Thymus (tissue), 11 donors: ENCODE measurements at regions not wholly inside any gene's neighbourhood (a gene's known extent, or its start where the extent isn't known, plus 50 kb on each side); places are given as distances from the start of the nearest gene placed in this dataset.
A peak's percentile ranks its signal among the peaks of the same experiment; 100 is the strongest.
"Not testable (repeated sequence)": the region's sequence is repeated elsewhere in the genome, so short reads cannot be mapped to it uniquely, and the experiment has no call there.

Experiments used
- DNase-seq, 9 donors: peaks; one replicate each; pipeline ENCODE4 v3.0.0-alpha.2; 2013; ENCODE audit warnings: low spot score in 9 of 9, low read depth in 6 of 9, missing footprints in 1 of 9
- H3K27ac ChIP-seq, 2 donors: one replicate each; pipeline ENCODE4 v1.5.1; 2013; ENCODE audit warnings: control low read depth in 1 of 2, low read depth in 1 of 2, low read length in 1 of 2, mild to moderate bottlenecking in 1 of 2, moderate library complexity in 1 of 2
- H3K27me3 ChIP-seq, 2 donors: one replicate each; pipeline ENCODE4 v1.5.1; 2013; ENCODE audit warnings: low read length in 1 of 2; ENCODE audit not compliant: control insufficient read depth in 2 of 2, insufficient read depth in 1 of 2
- H3K36me3 ChIP-seq, 2 donors: one replicate each; pipeline ENCODE4 v1.5.1; 2013; ENCODE audit warnings: low read length in 1 of 2, mild to moderate bottlenecking in 1 of 2, moderate library complexity in 1 of 2; ENCODE audit not compliant: control insufficient read depth in 2 of 2, insufficient read depth in 2 of 2
- H3K4me1 ChIP-seq, 2 donors: one replicate each; pipeline ENCODE4 v1.5.1; 2013; ENCODE audit warnings: low read length in 2 of 2; ENCODE audit not compliant: control insufficient read depth in 2 of 2, insufficient read depth in 2 of 2
- H3K4me3 ChIP-seq, 2 donors: one replicate each; pipeline ENCODE4 v1.5.1; 2013; ENCODE audit warnings: low read length in 2 of 2, control low read depth in 1 of 2, mild to moderate bottlenecking in 1 of 2
- H3K9me3 ChIP-seq, 2 donors: one replicate each; pipeline ENCODE4 v1.5.1; 2013; ENCODE audit warnings: low read length in 1 of 2, mild to moderate bottlenecking in 1 of 2; ENCODE audit not compliant: control insufficient read depth in 2 of 2, insufficient read depth in 1 of 2
- WGBS: extraction: QIAGEN DNeasy Blood & Tissue Kit; methylation state at CpG from one replicate; pipeline ENCODE4 v1.1.7; 2013; 5-methylcytosine and 5-hydroxymethylcytosine counted together
- donor health status: healthy.

DNA sequence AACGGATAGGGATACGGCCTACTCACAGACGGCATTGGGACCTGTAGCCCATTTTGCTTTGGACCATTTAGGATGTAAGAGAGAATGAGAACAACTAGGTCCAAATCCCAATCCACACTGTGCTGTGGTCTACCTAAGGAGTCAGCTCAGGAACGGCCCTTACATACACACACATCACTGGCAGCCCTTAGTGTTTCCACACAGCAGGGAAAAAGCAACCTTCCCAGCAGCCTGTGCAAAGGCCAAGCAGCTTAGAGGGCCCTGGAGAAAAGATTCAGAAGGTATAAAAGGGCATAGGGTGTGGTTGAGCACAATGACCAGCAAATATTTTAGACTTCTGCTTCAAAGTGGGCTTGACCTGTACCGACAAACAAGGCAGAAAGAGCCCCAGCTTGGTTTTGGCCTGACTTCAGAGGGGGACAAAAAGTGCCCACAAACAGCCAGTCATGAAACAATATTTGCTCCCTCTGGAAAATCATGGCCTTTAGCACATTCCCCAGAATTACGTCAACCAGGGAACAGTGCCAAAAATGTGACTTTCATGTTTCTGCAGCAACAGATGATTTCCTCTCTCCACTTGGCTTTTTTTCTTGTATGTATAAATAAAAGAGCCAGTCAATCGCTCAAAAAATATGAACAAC lies 359.5 kb upstream of the FGF16 start:
- WGBS, result 72% methylated on average over 7 of the region's 7 CpGs
- H3K27me3 ChIP-seq, result no peaks in the 10 kb centered on the region
- no peaks in the 10 kb centered on the region for H3K4me1 ChIP-seq
- peak in 1 of 9 donors; percentile 10 for DNase-seq
- H3K27ac ChIP-seq, result peak overlapping the region in 1 of 2 donors; percentile 26
- no peaks in the 10 kb centered on the region for H3K9me3 ChIP-seq
- H3K36me3 ChIP-seq, result no peaks in the 10 kb centered on the region
- no peak overlapping the region for H3K4me3 ChIP-seq

DNA sequence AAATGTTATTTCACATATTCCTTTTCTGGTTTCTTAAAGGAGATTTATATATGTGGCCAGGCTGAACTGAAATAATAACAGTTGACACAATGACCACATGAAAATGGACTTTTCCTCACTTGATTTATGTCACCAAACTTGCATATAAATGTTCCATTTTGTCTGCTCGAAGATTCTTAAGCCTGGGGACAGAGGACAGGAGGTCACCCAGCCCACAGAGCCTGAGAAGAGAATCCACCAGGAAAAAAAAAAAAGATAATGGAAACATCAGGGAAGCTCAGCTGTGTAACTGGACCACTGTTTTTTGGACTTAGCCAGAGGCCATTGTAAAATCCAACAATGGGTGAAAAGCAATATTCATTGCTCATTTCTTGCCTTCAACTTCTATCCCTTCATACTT lies 359.0 kb upstream of the FGF16 start:
- no peaks in the 10 kb centered on the region for H3K4me1 ChIP-seq
- no peak overlapping the region for H3K27ac ChIP-seq
- no peaks in the 10 kb centered on the region for H3K27me3 ChIP-seq
- no peak for DNase-seq
- 58% methylated on average over 1 of the region's 1 CpG for WGBS
- H3K9me3 ChIP-seq, result no peaks in the 10 kb centered on the region
- no peak overlapping the region for H3K4me3 ChIP-seq
- no peaks in the 10 kb centered on the region for H3K36me3 ChIP-seq

DNA sequence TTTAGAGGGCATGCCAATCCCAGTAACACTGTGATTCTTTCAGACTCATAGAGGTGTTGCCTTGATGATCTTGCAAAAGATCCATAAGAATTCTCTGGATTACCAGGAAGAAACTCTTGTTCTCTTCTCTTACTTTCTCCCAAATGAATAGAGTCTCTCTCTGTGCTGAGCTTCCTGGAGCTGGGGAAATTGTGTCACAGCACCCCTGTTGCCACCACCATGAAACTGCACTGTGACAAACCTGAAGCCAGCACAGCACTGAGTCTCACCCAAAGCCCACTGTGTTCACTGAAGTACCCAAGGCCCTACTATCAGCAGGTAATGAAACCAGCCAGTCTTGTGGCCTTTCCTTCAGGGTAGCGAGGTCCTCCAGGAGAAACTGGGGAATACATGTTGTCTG lies 332.7 kb upstream of the FGF16 start:
- Histone ChIP-seq H3K4me3 (no peak overlapping the region), H3K36me3 (no peaks in the 10 kb centered on the region), H3K27me3 (no peaks in the 10 kb centered on the region), H3K4me1 (no peaks in the 10 kb centered on the region), H3K9me3 (no peaks in the 10 kb centered on the region), H3K27ac (no peak overlapping the region)
- 96% methylated on average over 1 of the region's 1 CpG for WGBS
- DNase-seq, result no peak

DNA sequence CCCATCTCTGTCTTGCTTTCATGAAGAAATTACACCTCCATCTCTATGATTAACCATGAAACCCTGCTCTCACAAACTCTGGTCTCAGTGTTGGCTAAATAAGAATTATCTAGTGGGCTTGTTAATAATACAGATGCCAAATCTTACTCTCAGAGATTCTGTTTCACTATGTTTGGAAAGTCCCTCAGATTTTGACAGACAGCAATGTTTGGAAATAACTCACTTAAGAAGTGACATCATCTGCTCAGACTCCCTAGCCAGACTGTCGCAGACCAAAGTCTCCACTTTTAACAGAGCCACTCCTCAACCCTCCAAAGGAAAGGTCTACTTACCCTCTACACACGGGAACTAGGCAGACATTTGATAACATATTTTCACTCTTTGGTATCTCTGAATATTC lies 328.5 kb upstream of the FGF16 start:
- Histone ChIP-seq H3K9me3 (no peaks in the 10 kb centered on the region), H3K27ac (peak overlapping the region in 1 of 2 donors; percentile 58), H3K4me1 (no peaks in the 10 kb centered on the region), H3K27me3 (no peaks in the 10 kb centered on the region), H3K36me3 (no peaks in the 10 kb centered on the region), H3K4me3 (no peak overlapping the region)
- WGBS, result 92% methylated on average over 2 of the region's 2 CpGs
- peak in 1 of 9 donors; percentile 7 for DNase-seq

DNA sequence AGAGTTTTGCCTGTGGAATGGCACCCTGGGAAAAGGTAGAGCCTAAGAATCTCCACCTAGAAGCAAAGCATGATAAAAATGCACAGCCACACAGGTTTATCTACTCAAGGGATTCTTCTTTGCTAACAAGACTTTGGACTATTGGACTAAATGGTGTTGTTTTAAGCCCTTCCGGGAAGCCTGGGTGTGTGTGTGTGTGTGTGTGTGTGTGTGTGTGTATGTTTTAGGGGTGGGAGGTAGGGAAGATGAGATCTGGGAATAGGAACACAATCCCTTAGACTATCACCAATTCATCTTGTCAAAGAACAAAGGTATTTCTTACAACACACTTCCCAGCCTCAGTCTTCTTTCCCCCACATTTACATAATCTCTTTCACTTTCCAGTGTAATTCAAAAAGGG lies 327.5 kb upstream of the FGF16 start:
- no peak overlapping the region for H3K27ac ChIP-seq

DNA sequence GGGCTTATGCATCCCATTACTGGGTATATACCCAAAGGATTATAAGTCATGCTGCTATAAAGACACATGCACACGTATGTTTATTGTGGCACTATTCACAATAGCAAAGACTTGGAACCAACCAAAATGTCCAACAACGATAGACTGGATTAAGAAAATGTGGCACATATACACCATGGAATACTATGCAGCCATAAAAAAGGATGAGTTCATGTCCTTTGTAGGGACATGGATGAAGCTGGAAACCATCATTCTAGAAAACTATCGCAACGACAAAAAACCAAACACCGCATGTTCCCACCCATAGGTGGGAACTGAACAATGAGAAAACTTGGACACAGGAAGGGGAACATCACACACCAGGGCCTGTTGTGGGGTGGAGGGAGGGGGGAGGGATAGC lies 323.3 kb upstream of the FGF16 start:
- H3K36me3 ChIP-seq, H3K9me3 ChIP-seq, H3K4me1 ChIP-seq, DNase-seq, H3K4me3 ChIP-seq, H3K27me3 ChIP-seq, H3K27ac ChIP-seq: not testable (repeated sequence)
- 98% methylated on average over 4 of the region's 5 CpGs for WGBS

More for the DNA sequence above, 327.5 kb upstream of the FGF16 start:
- Histone ChIP-seq H3K4me1 (no peaks in the 10 kb centered on the region), H3K27me3 (no peaks in the 10 kb centered on the region), H3K4me3 (no peak overlapping the region), H3K9me3 (no peaks in the 10 kb centered on the region), H3K36me3 (no peaks in the 10 kb centered on the region)
- 78% methylated on average over 1 of the region's 1 CpG for WGBS
- DNase-seq, result no peak

DNA sequence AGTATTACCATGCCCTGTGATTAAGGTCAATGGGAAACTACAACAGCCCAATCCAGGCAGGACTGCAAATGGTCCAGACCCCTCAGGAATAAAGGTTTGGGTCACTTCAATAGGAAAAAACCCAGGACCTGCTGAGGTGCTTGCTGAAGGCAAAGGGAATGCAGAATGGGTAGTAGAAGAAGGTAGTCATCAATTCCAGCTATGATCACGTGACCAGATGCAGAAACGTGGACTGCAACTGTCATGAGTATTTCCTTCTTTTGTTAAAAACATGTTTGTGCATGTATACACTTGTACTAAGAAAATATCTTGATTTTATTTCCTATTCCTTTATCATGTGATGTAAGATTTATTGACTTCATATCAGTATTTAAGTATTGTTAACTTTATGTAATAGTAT lies 319.6 kb upstream of the FGF16 start:
- not testable (repeated sequence) for DNase-seq, H3K27me3 ChIP-seq, H3K4me1 ChIP-seq, H3K9me3 ChIP-seq, H3K36me3 ChIP-seq, H3K4me3 ChIP-seq, H3K27ac ChIP-seq
- 71% methylated on average over 2 of the region's 2 CpGs for WGBS

DNA sequence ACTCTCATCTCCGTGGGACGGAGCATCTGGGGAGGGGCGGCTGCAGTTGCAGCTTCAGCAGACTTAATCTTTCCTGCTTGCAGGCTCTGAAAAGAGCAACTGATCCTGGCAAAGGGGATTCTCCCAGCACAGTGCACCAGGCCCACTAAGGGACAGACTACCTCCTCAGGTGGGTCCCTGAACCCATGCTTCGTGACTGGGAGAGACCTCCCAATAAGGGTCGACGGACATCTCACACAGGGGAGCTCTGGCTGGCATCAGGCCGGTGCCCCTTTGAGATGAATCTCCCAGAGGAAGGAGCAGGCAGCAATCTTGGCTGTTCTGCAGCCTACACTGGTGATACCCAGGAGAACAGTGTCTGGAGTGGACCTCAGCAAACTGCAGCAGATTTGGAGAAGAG lies 303.3 kb upstream of the FGF16 start:
- H3K27ac ChIP-seq, result no peak overlapping the region
- DNase-seq, result no peak
- peaks cover 0 to 12% of the 10 kb centered on the region in 2 donors for H3K9me3 ChIP-seq
- no peaks in the 10 kb centered on the region for H3K4me1 ChIP-seq
- H3K36me3 ChIP-seq, result no peaks in the 10 kb centered on the region
- H3K4me3 ChIP-seq, result no peak overlapping the region
- no peaks in the 10 kb centered on the region for H3K27me3 ChIP-seq
- WGBS, result 89% methylated on average over 7 of the region's 7 CpGs

DNA sequence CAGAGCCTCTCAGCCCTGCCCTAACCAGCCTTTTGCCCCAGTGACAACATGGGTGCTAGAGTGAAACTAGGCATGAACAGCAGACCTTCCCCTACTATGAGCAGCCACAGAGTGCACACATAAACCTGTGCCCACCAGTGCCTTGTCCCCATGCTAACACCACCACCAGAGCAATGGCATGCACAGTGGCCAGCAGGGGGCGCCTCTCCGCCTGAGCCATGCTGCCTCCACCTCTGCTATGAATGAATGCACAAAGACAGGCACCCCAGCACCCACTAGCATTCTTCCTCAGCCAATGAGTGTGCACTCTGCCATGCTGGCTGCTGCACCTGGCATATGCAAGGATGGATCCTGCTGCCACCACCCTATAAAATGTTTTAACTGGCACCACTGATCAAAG lies 286.9 kb upstream of the FGF16 start:
- DNase-seq, result peak in 1 of 9 donors; percentile 0
- peaks cover 0 to 4% of the 10 kb centered on the region in 2 donors for H3K9me3 ChIP-seq
- no peaks in the 10 kb centered on the region for H3K4me1 ChIP-seq
- no peak overlapping the region for H3K27ac ChIP-seq
- no peak overlapping the region for H3K4me3 ChIP-seq
- 23% methylated on average over 2 of the region's 2 CpGs for WGBS
- H3K36me3 ChIP-seq, result no peaks in the 10 kb centered on the region
- no peaks in the 10 kb centered on the region for H3K27me3 ChIP-seq

DNA sequence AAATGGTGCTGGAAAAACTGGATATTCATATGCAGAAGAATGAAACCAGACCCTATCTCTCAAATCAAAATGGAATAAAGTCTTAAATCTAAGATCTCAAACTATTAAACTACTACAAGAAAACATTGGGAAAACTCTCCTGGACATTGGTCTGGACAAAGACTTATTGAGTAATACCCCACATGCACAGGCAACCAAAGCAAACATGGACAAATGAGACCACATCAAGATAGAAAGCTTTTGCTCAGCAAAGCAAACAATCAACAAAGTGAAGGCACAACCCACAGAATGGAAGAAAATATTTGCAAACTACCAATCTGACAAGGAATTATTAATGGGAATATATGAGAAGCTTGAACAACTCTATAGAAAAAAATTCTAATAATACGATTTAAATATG lies 284.4 kb upstream of the FGF16 start:
- Histone ChIP-seq H3K27me3 (no peaks in the 10 kb centered on the region), H3K4me1 (no peaks in the 10 kb centered on the region), H3K4me3 (no peak overlapping the region), H3K9me3 (peaks cover 0 to 4% of the 10 kb centered on the region in 2 donors), H3K27ac (no peak overlapping the region), H3K36me3 (no peaks in the 10 kb centered on the region)
- WGBS, result 100% methylated on average over 1 of the region's 1 CpG
- no peak for DNase-seq
